GM12878 (cell line): ENCODE measurements at regions not wholly inside any gene's neighbourhood (a gene's known extent, or its start where the extent isn't known, plus 50 kb on each side); places are given as distances from the start of the nearest gene placed in this dataset.

Experiments
- ATAC-seq: fragments of 200-7000 bp; cut with Tn5 transposase; 3 replicates; pipeline ENCODE4 v1.9.1; 2020; ENCODE audit warnings: mild to moderate bottlenecking, moderate library complexity
- BruUV-seq: library from RNA; stranded (reverse); fragments of 400-500 nt; replicated peaks from 2 replicates; lab custom pipeline; 2021; lab: Mats Ljungman, UMichigan
- CTCF ChIA-PET: fragments of 300-600 bp; sonication (Branson Sonifier 250); formaldehyde crosslinking; extraction: SDS; loops from one replicate; lab custom pipeline; 2021; ENCODE audit warnings: inconsistent platforms; lab: Yijun Ruan, JAX
- POLR2A ChIA-PET: fragments of 350-600 bp; formaldehyde crosslinking; extraction: SDS; loops from one replicate; lab custom pipeline; 2021; ENCODE audit warnings: inconsistent platforms; lab: Charles Lee
- RAD21 ChIA-PET: fragments of 300-600 bp; sonication (Branson Sonifier 250); formaldehyde crosslinking; loops from one replicate; lab custom pipeline; 2023; ENCODE audit warnings: antibody characterized with exemption; ENCODE audit not compliant: unreplicated experiment; lab: Charles Lee
- SMC1A ChIA-PET: fragments of 300-600 bp; sonication (Branson Sonifier 250); formaldehyde crosslinking; loops from one replicate; lab custom pipeline; 2023; ENCODE audit not compliant: unreplicated experiment, uncharacterized antibody; lab: Charles Lee
- DNase-seq: peaks from one replicate; pipeline ENCODE4 v3.0.0-alpha.2; 2011; ENCODE audit warnings: low read depth, low spot score
- FAIRE-seq: peaks from 3 replicates; lab custom pipeline; 2011; peaks lifted over from hg19 to GRCh38; lab: Jason Lieb, UNC
- H2AFZ ChIP-seq: 2 replicates; pipeline ENCODE4 v1.6.0; 2011; ENCODE audit warnings: low read depth, low read length, control low read depth; ENCODE audit not compliant: control insufficient read depth
- H3K27ac ChIP-seq: 2 replicates; pipeline ENCODE4 v1.5.1; 2011; ENCODE audit warnings: control low read depth; ENCODE audit not compliant: control insufficient read depth, insufficient read depth
- H3K27me3 ChIP-seq, 2 experiments: replicated peaks in 1 of 2; 2 replicates each; pipeline versions ENCODE4 v1.6.0 to v1.6.1; 2011; ENCODE audit warnings: low read length in 1 of 2; ENCODE audit not compliant: control insufficient read depth in 2 of 2, insufficient read depth in 2 of 2
- H3K36me3 ChIP-seq, 2 experiments: 2 replicates each; pipeline ENCODE4 v1.5.1; 2011; ENCODE audit warnings: low read length in 1 of 2; ENCODE audit not compliant: control insufficient read depth in 2 of 2, insufficient read depth in 2 of 2
- H3K4me1 ChIP-seq: 2 replicates; pipeline ENCODE4 v1.6.1; 2011; ENCODE audit warnings: mild to moderate bottlenecking, low read length, moderate library complexity, mixed read lengths; ENCODE audit not compliant: control insufficient read depth, insufficient read depth
- H3K4me2 ChIP-seq: 2 replicates; pipeline ENCODE4 v1.6.0; 2011; ENCODE audit warnings: control low read depth; ENCODE audit not compliant: control insufficient read depth, insufficient read depth
- H3K4me3 ChIP-seq: fragments of 200-600 bp; sonication (generic); 2 replicates; pipeline ENCODE4 v1.5.1; 2016
- H3K79me2 ChIP-seq: 2 replicates; pipeline ENCODE4 v1.6.0; 2011; ENCODE audit warnings: low read length; ENCODE audit not compliant: control insufficient read depth, insufficient read depth
- H3K9ac ChIP-seq: 2 replicates; pipeline ENCODE4 v1.8.0; 2011; ENCODE audit warnings: low read length, control low read depth, mixed read lengths; ENCODE audit not compliant: control insufficient read depth, insufficient read depth
- H3K9me3 ChIP-seq: replicated peaks from 3 replicates; pipeline ENCODE4 v1.5.1; 2011; ENCODE audit warnings: mild to moderate bottlenecking, low read length; ENCODE audit not compliant: control insufficient read depth, insufficient read depth
- H4K20me1 ChIP-seq: 2 replicates; pipeline ENCODE4 v1.6.0; 2011; ENCODE audit not compliant: control insufficient read depth, insufficient read depth
- CHD2 ChIP-seq: IDR thresholded peaks from 2 replicates; pipeline ENCODE4 v1.6.1; 2011; ENCODE audit warnings: low read depth, low read length, improper control_type of control experiment, borderline replicate concordance
- HDAC2 ChIP-seq: fragments of 200-600 bp; sonication (generic); IDR thresholded peaks from 2 replicates; pipeline ENCODE4 v1.6.1; 2017
- KLF5 ChIP-seq: fragments of 450-650 bp; IDR thresholded peaks from 2 replicates; pipeline ENCODE4 v1.6.1; 2014; ENCODE audit warnings: mild to moderate bottlenecking; ENCODE audit not compliant: partially characterized antibody
- NR2C1 ChIP-seq: fragments of 450-650 bp; IDR thresholded peaks from 2 replicates; pipeline ENCODE4 v1.6.1; 2017; ENCODE audit warnings: antibody characterized with exemption, mild to moderate bottlenecking, moderate library complexity
- POLR2A ChIP-seq: IDR thresholded peaks from 2 replicates; pipeline ENCODE4 v1.6.1; 2011; ENCODE audit warnings: low read depth, mild to moderate bottlenecking, low read length
- POLR2AphosphoS5 ChIP-seq: IDR thresholded peaks from 2 replicates; pipeline ENCODE4 v1.6.1; 2011; ENCODE audit warnings: mild to moderate bottlenecking, low read length, inconsistent platforms
- SIN3A ChIP-seq: IDR thresholded peaks from 2 replicates; pipeline ENCODE4 v1.6.1; 2012; ENCODE audit warnings: low read depth, low read length, improper control_type of control experiment
- SMAD1 ChIP-seq: fragments of 450-650 bp; IDR thresholded peaks from 2 replicates; pipeline ENCODE4 v1.6.1; 2018; ENCODE audit warnings: mild to moderate bottlenecking, low read depth; ENCODE audit not compliant: partially characterized antibody
- SMC3 ChIP-seq: IDR thresholded peaks from 2 replicates; pipeline ENCODE4 v1.6.1; 2011; ENCODE audit warnings: low read length, improper control_type of control experiment, borderline replicate concordance
- SPI1 ChIP-seq: IDR thresholded peaks from 2 replicates; pipeline ENCODE4 v1.6.1; 2011; ENCODE audit warnings: low read depth, mild to moderate bottlenecking, low read length, moderate library complexity, borderline replicate concordance; ENCODE audit not compliant: insufficient read depth
- WGBS: methylation state at CpG from one replicate; pipeline ENCODE4 v1.1.6; 2016; ENCODE audit warnings: low lambda C conversion rate; ENCODE audit not compliant: insufficient replicate concordance, insufficient coverage; ENCODE audit errors: missing lambda C conversion rate; 5-methylcytosine and 5-hydroxymethylcytosine counted together
- in situ Hi-C: fragments of 300-500 bp; cut with MboI; formaldehyde crosslinking; loops from 9 replicates; pipeline ENCODE4 v1.14.3; 2018; ENCODE audit warnings: mixed read lengths
- intact Hi-C: fragments of 100-400 bp; cut with micrococcal nuclease; formaldehyde crosslinking; loops from one replicate; pipeline ENCODE4 v1.14.2; 2022; ENCODE audit not compliant: unreplicated experiment
- TF ChIP-seq, protein P1 (sequence below): IDR thresholded peaks from 2 replicates; pipeline ENCODE4 v1.6.1; 2012; ENCODE audit warnings: low read depth, low read length, improper control_type of control experiment

DNA sequence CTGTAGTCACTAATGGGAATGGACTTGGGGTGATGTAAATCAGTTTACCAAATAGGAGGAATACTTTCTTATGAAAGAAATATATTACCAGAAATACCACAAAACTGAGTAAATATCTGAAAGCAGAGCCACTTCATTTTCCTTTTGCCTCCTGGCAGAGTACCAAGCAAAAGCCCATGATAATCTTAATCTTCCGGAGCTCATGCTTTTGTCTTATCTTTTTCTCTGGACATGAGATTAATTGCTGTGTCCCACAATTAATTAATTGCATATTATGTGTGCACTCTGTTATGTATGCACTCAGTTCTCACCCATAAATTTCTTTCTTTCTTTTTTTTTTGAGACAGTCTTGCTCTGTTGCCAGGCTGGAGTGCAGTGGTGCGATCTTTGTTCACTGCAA lies 94.1 kb upstream of the PDE4B start:
- in situ Hi-C loops = no loop called here
- no peaks in the 10 kb centered on the region for H3K36me3 ChIP-seq
- WGBS = 78% methylated on average over 2 of the region's 2 CpGs
- no peak overlapping the region for H3K27ac ChIP-seq
- no peak overlapping the region for H3K4me2 ChIP-seq
- ATAC-seq (no peak), FAIRE-seq (no peak), DNase-seq (no peak)
- ChIA-PET POLR2A (no interaction called here), SMC1A (no interaction called here), CTCF (interaction anchor here (3.0 kb wide), 1 partner anchor 11 kb away, joined by 19 read pairs; no protein-coding TSS in a partner anchor), RAD21 (no interaction called here)
- no TSS peak for BruUV-seq
- H3K9ac ChIP-seq = no peak overlapping the region
- H4K20me1 ChIP-seq = no peaks in the 10 kb centered on the region
- no peaks in the 10 kb centered on the region; a peak in 1 of 4 replicates for H3K27me3 ChIP-seq
- no peaks in the 10 kb centered on the region for H3K9me3 ChIP-seq
- H3K4me3 ChIP-seq = no peak overlapping the region
- TF ChIP-seq CHD2 (no peak), NR2C1 (no peak), SPI1 (no peak), SMAD1 (no peak), POLR2AphosphoS5 (no peak), HDAC2 (no peak), SMC3 (no peak), POLR2A (no peak), SIN3A (no peak), KLF5 (no peak)
- TF ChIP-seq, protein P1, sequence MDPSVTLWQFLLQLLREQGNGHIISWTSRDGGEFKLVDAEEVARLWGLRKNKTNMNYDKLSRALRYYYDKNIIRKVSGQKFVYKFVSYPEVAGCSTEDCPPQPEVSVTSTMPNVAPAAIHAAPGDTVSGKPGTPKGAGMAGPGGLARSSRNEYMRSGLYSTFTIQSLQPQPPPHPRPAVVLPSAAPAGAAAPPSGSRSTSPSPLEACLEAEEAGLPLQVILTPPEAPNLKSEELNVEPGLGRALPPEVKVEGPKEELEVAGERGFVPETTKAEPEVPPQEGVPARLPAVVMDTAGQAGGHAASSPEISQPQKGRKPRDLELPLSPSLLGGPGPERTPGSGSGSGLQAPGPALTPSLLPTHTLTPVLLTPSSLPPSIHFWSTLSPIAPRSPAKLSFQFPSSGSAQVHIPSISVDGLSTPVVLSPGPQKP = no peak
- no peaks in the 10 kb centered on the region for H3K4me1 ChIP-seq
- intact Hi-C loops = no loop called here
- H3K79me2 ChIP-seq = no peaks in the 10 kb centered on the region
- no peak overlapping the region for H2AFZ ChIP-seq
